Caco-2 (cell line): ENCODE measurements at regions not wholly inside any gene's neighbourhood (a gene's known extent, or its start where the extent isn't known, plus 50 kb on each side); places are given as distances from the start of the nearest gene placed in this dataset.

Experiments used
- BruUV-seq: library from RNA; stranded (reverse); fragments of 400-500 nt; replicated peaks from 2 replicates; lab custom pipeline; 2021; lab: Mats Ljungman, UMichigan
- CTCF ChIA-PET: fragments of 300-600 bp; sonication (Branson Sonifier 250); formaldehyde crosslinking; loops from one replicate; lab custom pipeline; 2022; ENCODE audit warnings: antibody characterized with exemption; lab: Charles Lee
- POLR2A ChIA-PET: fragments of 300-600 bp; sonication (Branson Sonifier 250); formaldehyde crosslinking; loops from one replicate; lab custom pipeline; 2022; ENCODE audit warnings: antibody characterized with exemption; lab: Charles Lee
- DNase-seq, 2 experiments: peaks; one replicate each; pipeline versions ENCODE4 v3.0.0 to v3.0.0-alpha.2; 2020 to 2022
- H3K27me3 ChIP-seq: replicated peaks from 2 replicates; pipeline ENCODE4 v1.6.0; 2011; ENCODE audit warnings: low read length; ENCODE audit not compliant: control insufficient read depth, insufficient read depth
- H3K36me3 ChIP-seq: 2 replicates; pipeline ENCODE4 v1.5.1; 2011; ENCODE audit warnings: low read length; ENCODE audit not compliant: control insufficient read depth, insufficient read depth
- H3K4me1 ChIP-seq: fragments of 250-450 bp; sonication (Bioruptor Pico); 2 replicates; pipeline ENCODE4 v1.5.1; 2020; ENCODE audit warnings: mild to moderate bottlenecking
- H3K4me3 ChIP-seq: 2 replicates; pipeline ENCODE4 v1.5.1; 2011; ENCODE audit warnings: low read depth, mild to moderate bottlenecking, control low read depth, low read length
- H3K9me3 ChIP-seq: fragments of 250-450 bp; sonication (Bioruptor Pico); 2 replicates; pipeline ENCODE4 v1.5.1; 2020; ENCODE audit warnings: mild to moderate bottlenecking, moderate library complexity
- H3K27ac Mint-ChIP-seq: one replicate; pipeline ENCODE4 v1.8.0; 2022; ENCODE audit warnings: mixed read lengths; ENCODE audit not compliant: unreplicated experiment
- H3K27me3 Mint-ChIP-seq: one replicate; pipeline ENCODE4 v1.8.0; 2022; ENCODE audit warnings: mixed read lengths; ENCODE audit not compliant: insufficient read depth, unreplicated experiment
- H3K36me3 Mint-ChIP-seq: one replicate; pipeline ENCODE4 v1.8.0; 2022; ENCODE audit warnings: mild to moderate bottlenecking, mixed read lengths; ENCODE audit not compliant: insufficient read depth, unreplicated experiment
- H3K4me1 Mint-ChIP-seq: one replicate; pipeline ENCODE4 v1.8.0; 2022; ENCODE audit warnings: low read depth, mixed read lengths; ENCODE audit not compliant: unreplicated experiment
- H3K4me3 Mint-ChIP-seq: one replicate; pipeline ENCODE4 v1.8.0; 2022; ENCODE audit warnings: mild to moderate bottlenecking, moderate library complexity, mixed read lengths; ENCODE audit not compliant: unreplicated experiment
- H3K9me3 Mint-ChIP-seq: one replicate; pipeline ENCODE4 v1.8.0; 2022; ENCODE audit warnings: mixed read lengths; ENCODE audit not compliant: unreplicated experiment
- intact Hi-C: fragments of 100-400 bp; cut with micrococcal nuclease; formaldehyde crosslinking; loops from one replicate; pipeline ENCODE4 v1.10.0; 2022; ENCODE audit not compliant: unreplicated experiment
- TF ChIP-seq, protein P1 (sequence below), 2 experiments: fragments of 200-600 bp in 1 of 2; IDR thresholded peaks; 1 replicate in 1 of 2; 2 replicates in 1 of 2; pipeline versions ENCODE4 v1.5.1 to v1.8.0; 2011 to 2022; ENCODE audit warnings: antibody characterized with exemption in 1 of 2, control low read depth in 1 of 2, inconsistent platforms in 1 of 2, low read depth in 1 of 2, low read length in 1 of 2, mild to moderate bottlenecking in 1 of 2, moderate library complexity in 1 of 2; ENCODE audit not compliant: insufficient read depth in 1 of 2, severe bottlenecking in 1 of 2, unreplicated experiment in 1 of 2

DNA sequence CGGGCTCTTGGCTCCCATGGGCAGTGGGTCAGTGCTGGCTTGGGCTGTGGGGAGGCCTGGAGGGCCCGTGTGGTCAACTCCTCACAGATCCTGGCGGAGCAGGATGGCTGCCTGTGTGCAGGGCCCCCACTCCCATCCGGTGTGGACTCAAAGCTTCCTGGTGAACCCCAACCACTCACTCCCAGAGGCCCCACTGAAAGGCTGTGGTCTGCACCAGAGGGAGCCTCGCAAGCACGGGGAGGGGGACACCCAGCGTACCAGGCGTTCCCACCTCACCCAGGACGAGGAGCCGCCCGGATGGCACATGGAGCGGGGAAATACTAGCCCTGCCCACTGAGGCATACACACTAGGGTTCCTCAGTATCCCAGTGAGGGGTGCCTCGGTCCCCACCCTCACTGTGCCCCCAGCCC lies 75.4 kb upstream of the ACTRT2 start:
- intact Hi-C loops, result no loop called here
- DNase-seq, result no peak
- 0 out of 2 replicates have a peak, but pooled peaks cover under 1% of the 10 kb centered on the region for H3K9me3 ChIP-seq
- Mint-ChIP-seq H3K27ac (no peak overlapping the region), H3K9me3 (no peaks in the 10 kb centered on the region), H3K36me3 (no peaks in the 10 kb centered on the region), H3K4me1 (no peaks in the 10 kb centered on the region), H3K27me3 (peaks cover 7% of the 10 kb centered on the region), H3K4me3 (no peak overlapping the region)
- BruUV-seq, result no TSS peak
- ChIA-PET POLR2A (no interaction called here), CTCF (no interaction called here)
- no peaks in the 10 kb centered on the region for H3K36me3 ChIP-seq
- no peaks in the 10 kb centered on the region for H3K27me3 ChIP-seq
- no peak overlapping the region for H3K4me3 ChIP-seq
- H3K4me1 ChIP-seq, result no peaks in the 10 kb centered on the region
- TF ChIP-seq, protein P1, sequence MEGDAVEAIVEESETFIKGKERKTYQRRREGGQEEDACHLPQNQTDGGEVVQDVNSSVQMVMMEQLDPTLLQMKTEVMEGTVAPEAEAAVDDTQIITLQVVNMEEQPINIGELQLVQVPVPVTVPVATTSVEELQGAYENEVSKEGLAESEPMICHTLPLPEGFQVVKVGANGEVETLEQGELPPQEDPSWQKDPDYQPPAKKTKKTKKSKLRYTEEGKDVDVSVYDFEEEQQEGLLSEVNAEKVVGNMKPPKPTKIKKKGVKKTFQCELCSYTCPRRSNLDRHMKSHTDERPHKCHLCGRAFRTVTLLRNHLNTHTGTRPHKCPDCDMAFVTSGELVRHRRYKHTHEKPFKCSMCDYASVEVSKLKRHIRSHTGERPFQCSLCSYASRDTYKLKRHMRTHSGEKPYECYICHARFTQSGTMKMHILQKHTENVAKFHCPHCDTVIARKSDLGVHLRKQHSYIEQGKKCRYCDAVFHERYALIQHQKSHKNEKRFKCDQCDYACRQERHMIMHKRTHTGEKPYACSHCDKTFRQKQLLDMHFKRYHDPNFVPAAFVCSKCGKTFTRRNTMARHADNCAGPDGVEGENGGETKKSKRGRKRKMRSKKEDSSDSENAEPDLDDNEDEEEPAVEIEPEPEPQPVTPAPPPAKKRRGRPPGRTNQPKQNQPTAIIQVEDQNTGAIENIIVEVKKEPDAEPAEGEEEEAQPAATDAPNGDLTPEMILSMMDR (IDR thresholded peaks at IDR 0.05; ENCODE audit: insufficient read depth in 1 of 2, low read depth in 1 of 2, low read length in 1 of 2, severe bottlenecking in 1 of 2, unreplicated experiment in 1 of 2), result no peak

DNA sequence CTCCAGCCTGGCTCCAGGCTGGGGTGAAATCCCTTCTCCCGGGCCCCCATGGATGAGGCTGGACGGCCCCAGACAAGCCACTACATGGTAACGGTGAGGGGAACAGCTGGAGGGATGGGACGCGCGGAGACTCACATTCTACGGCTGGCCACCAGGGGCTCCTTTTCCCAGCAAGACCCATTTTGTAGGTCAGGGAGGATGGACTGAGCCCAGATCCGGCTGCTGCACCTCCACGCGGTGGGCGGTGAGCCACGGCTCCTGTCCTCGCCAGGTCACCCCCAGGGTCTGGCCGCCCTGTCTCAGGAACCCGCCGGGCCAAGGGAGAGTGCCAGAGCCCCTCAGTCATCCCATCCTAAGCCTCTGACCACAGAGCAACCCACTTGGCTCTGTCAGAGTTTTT lies 75.0 kb upstream of the ACTRT2 start:
- intact Hi-C loops, result no loop called here
- no peaks in the 10 kb centered on the region for H3K4me1 ChIP-seq
- Mint-ChIP-seq H3K36me3 (no peaks in the 10 kb centered on the region), H3K27me3 (peaks cover 7% of the 10 kb centered on the region), H3K9me3 (no peaks in the 10 kb centered on the region), H3K4me3 (no peak overlapping the region), H3K4me1 (no peaks in the 10 kb centered on the region), H3K27ac (no peak overlapping the region)
- BruUV-seq, result no TSS peak
- ChIA-PET POLR2A (no interaction called here), CTCF (no interaction called here)
- no peak for DNase-seq
- no peaks in the 10 kb centered on the region for H3K9me3 ChIP-seq
- TF ChIP-seq, protein P1 (IDR thresholded peaks at IDR 0.05; ENCODE audit: insufficient read depth in 1 of 2, low read depth in 1 of 2, low read length in 1 of 2, severe bottlenecking in 1 of 2, unreplicated experiment in 1 of 2), result no peak
- no peak overlapping the region for H3K4me3 ChIP-seq
- H3K27me3 ChIP-seq, result no peaks in the 10 kb centered on the region
- H3K36me3 ChIP-seq, result no peaks in the 10 kb centered on the region

DNA sequence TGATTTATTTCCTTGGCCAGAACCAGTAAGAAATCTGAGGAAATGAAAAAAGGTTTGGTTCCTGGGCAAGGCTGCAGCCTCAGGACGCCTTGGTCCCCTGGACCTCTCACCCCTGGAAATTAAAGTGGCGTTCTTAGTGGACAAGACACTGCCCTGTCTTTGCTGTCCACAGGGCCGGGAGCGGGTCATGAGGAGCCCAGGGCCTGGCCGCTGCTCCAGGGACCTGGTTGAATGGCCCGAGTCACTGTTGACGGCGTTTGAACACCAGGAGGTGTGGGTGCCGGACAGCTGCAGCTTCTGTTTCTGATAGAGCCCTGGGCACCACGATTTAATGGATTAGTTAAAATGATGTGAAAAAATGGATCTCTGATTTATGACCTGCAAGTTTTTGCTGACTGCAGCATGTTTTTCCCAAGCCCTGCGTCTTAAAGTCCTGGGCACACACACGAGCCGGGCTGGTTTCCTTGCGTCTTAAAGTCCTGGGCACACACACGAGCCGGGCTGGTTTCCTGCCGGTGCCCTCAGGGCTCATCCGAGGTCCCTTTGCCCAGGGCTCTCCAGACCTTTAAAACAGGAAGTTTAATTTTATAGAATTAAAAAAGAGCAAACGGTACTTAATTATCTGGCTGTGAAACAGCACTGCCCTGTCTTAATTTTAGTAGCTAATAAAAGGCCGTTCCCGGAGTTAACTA lies 74.1 kb upstream of the ACTRT2 start:
- no peaks in the 10 kb centered on the region for H3K27me3 ChIP-seq
- no peaks in the 10 kb centered on the region for H3K9me3 ChIP-seq
- CTCF ChIA-PET, result no interaction called here
- DNase-seq, result no peak
- H3K27me3 Mint-ChIP-seq, result peaks cover 7% of the 10 kb centered on the region
- H3K9me3 Mint-ChIP-seq, result no peaks in the 10 kb centered on the region
- H3K4me3 ChIP-seq, result no peak overlapping the region
- BruUV-seq, result no TSS peak
- H3K4me3 Mint-ChIP-seq, result no peak overlapping the region
- no peak overlapping the region for H3K27ac Mint-ChIP-seq
- POLR2A ChIA-PET, result no interaction called here
- no peaks in the 10 kb centered on the region for H3K4me1 ChIP-seq
- H3K36me3 ChIP-seq, result no peaks in the 10 kb centered on the region
- no peaks in the 10 kb centered on the region for H3K4me1 Mint-ChIP-seq
- H3K36me3 Mint-ChIP-seq, result no peaks in the 10 kb centered on the region
- intact Hi-C loops, result no loop called here
- TF ChIP-seq, protein P1 (IDR thresholded peaks at IDR 0.05; ENCODE audit: insufficient read depth in 1 of 2, low read depth in 1 of 2, low read length in 1 of 2, severe bottlenecking in 1 of 2, unreplicated experiment in 1 of 2), result no peak
